SU-DHL-6 (cell line): ENCODE measurements at regions not wholly inside any gene's neighbourhood (a gene's known extent, or its start where the extent isn't known, plus 50 kb on each side); places are given as distances from the start of the nearest gene placed in this dataset.

ENCODE experiments used
- EZH2phosphoT487 ChIP-seq: fragments of 200-600 bp; sonication (generic), shearing (Covaris generic); conservative IDR thresholded peaks from 2 replicates; pipeline ENCODE4 v1.6.1; 2018; ENCODE audit warnings: mild to moderate bottlenecking, antibody characterized with exemption, low read length, moderate library complexity, mixed read lengths
- TF ChIP-seq, protein P1 (sequence below): fragments of 200-600 bp; sonication (generic); IDR thresholded peaks from one replicate; pipeline ENCODE4 v1.5.1; 2017; ENCODE audit warnings: antibody characterized with exemption, mild to moderate bottlenecking, low read length, moderate library complexity; ENCODE audit not compliant: insufficient read depth, poor library complexity, severe bottlenecking

DNA sequence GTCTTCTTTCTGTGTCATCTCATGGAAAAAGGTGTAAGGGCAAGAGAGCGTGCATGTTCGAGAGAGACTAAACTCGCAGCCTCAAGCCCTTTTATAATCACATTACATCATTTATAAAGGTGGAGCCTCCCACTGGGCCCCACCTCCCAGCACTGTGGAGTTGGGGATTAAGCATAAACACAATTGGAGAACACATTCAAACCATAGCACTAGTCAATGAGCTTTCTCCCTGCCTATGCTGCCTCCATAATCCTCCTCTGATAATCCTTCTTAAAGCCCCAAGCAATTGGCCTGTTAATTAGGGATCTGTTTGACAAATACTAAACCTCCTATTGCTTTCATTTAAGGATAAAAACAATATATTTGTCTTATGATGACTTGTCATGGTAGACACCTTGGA lies 99.6 kb downstream of the NMUR2 start:
- TF ChIP-seq, protein P1, sequence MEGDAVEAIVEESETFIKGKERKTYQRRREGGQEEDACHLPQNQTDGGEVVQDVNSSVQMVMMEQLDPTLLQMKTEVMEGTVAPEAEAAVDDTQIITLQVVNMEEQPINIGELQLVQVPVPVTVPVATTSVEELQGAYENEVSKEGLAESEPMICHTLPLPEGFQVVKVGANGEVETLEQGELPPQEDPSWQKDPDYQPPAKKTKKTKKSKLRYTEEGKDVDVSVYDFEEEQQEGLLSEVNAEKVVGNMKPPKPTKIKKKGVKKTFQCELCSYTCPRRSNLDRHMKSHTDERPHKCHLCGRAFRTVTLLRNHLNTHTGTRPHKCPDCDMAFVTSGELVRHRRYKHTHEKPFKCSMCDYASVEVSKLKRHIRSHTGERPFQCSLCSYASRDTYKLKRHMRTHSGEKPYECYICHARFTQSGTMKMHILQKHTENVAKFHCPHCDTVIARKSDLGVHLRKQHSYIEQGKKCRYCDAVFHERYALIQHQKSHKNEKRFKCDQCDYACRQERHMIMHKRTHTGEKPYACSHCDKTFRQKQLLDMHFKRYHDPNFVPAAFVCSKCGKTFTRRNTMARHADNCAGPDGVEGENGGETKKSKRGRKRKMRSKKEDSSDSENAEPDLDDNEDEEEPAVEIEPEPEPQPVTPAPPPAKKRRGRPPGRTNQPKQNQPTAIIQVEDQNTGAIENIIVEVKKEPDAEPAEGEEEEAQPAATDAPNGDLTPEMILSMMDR, result no peak
- TF ChIP-seq EZH2phosphoT487, result no peak
